Endothelial cell (in vitro differentiated cells): ENCODE measurements at regions not wholly inside any gene's neighbourhood (a gene's known extent, or its start where the extent isn't known, plus 50 kb on each side); places are given as distances from the start of the nearest gene placed in this dataset.
A peak's percentile ranks its signal among the peaks of the same experiment; 100 is the strongest.

ENCODE experiments used
- DNase-seq: peaks from one replicate; pipeline ENCODE4 v3.0.0; 2021; ENCODE audit warnings: low spot score
- H3K27ac Mint-ChIP-seq: one replicate; pipeline ENCODE4 v1.8.0; 2021; ENCODE audit warnings: mixed read lengths, inconsistent platforms; ENCODE audit not compliant: unreplicated experiment
- H3K27me3 Mint-ChIP-seq: one replicate; pipeline ENCODE4 v1.8.0; 2021; ENCODE audit warnings: mild to moderate bottlenecking, moderate library complexity, mixed read lengths, inconsistent platforms; ENCODE audit not compliant: unreplicated experiment
- H3K36me3 Mint-ChIP-seq: one replicate; pipeline ENCODE4 v1.8.0; 2021; ENCODE audit warnings: mild to moderate bottlenecking, low read depth, mixed read lengths, inconsistent platforms; ENCODE audit not compliant: unreplicated experiment
- H3K4me1 Mint-ChIP-seq: one replicate; pipeline ENCODE4 v1.8.0; 2021; ENCODE audit warnings: mild to moderate bottlenecking, mixed read lengths, inconsistent platforms; ENCODE audit not compliant: unreplicated experiment
- H3K4me3 Mint-ChIP-seq: one replicate; pipeline ENCODE4 v1.8.0; 2021; ENCODE audit warnings: mild to moderate bottlenecking, mixed read lengths, inconsistent platforms; ENCODE audit not compliant: unreplicated experiment
- H3K9me3 Mint-ChIP-seq: one replicate; pipeline ENCODE4 v1.8.0; 2021; ENCODE audit warnings: mixed read lengths, inconsistent platforms; ENCODE audit not compliant: unreplicated experiment
- CTCF ChIP-seq: fragments of 200-600 bp; sonication (generic); IDR thresholded peaks from one replicate; pipeline ENCODE4 v1.5.0; 2021; ENCODE audit warnings: antibody characterized with exemption; ENCODE audit not compliant: unreplicated experiment

- no peaks in the 10 kb centered on the region for H3K4me1 Mint-ChIP-seq
- H3K27ac Mint-ChIP-seq = no peak overlapping the region
- no peaks in the 10 kb centered on the region for H3K36me3 Mint-ChIP-seq
- H3K27me3 Mint-ChIP-seq = peaks cover 1% of the 10 kb centered on the region
- DNase-seq = no peak
- no peak for TF ChIP-seq CTCF
- H3K9me3 Mint-ChIP-seq = no peaks in the 10 kb centered on the region
- H3K4me3 Mint-ChIP-seq = no peak overlapping the region
These were observed 1088.1 kb downstream of the NR2F1-AS1 start for GRCh38 chr5:92492908-92493307.

GRCh38 chr5:92484484-92484883 lies 1096.5 kb downstream of the NR2F1-AS1 start:
- H3K27me3 Mint-ChIP-seq = no peaks in the 10 kb centered on the region
- H3K4me1 Mint-ChIP-seq = no peaks in the 10 kb centered on the region
- no peak for TF ChIP-seq CTCF
- no peak overlapping the region for H3K27ac Mint-ChIP-seq
- no peak for DNase-seq
- no peaks in the 10 kb centered on the region for H3K36me3 Mint-ChIP-seq
- H3K9me3 Mint-ChIP-seq = no peaks in the 10 kb centered on the region
- H3K4me3 Mint-ChIP-seq = no peak overlapping the region

GRCh38 chr5:92472981-92473566 lies 1090.0 kb upstream of the ARRDC3 start:
- no peak for DNase-seq
- no peaks in the 10 kb centered on the region for H3K9me3 Mint-ChIP-seq
- no peak overlapping the region for H3K27ac Mint-ChIP-seq
- H3K4me3 Mint-ChIP-seq = no peak overlapping the region
- no peaks in the 10 kb centered on the region for H3K36me3 Mint-ChIP-seq
- no peaks in the 10 kb centered on the region for H3K4me1 Mint-ChIP-seq
- TF ChIP-seq CTCF = no peak
- no peaks in the 10 kb centered on the region for H3K27me3 Mint-ChIP-seq

GRCh38 chr5:92471861-92472260 lies 1088.7 kb upstream of the ARRDC3 start:
- DNase-seq = no peak
- no peaks in the 10 kb centered on the region for H3K27me3 Mint-ChIP-seq
- H3K4me3 Mint-ChIP-seq = no peak overlapping the region
- no peak for TF ChIP-seq CTCF
- H3K4me1 Mint-ChIP-seq = no peaks in the 10 kb centered on the region
- H3K27ac Mint-ChIP-seq = no peak overlapping the region
- H3K36me3 Mint-ChIP-seq = no peaks in the 10 kb centered on the region
- no peaks in the 10 kb centered on the region for H3K9me3 Mint-ChIP-seq

GRCh38 chr5:92470770-92471169 lies 1087.7 kb upstream of the ARRDC3 start:
- no peak for DNase-seq
- peak; percentile 27 for TF ChIP-seq CTCF
- no peak overlapping the region for H3K27ac Mint-ChIP-seq
- no peak overlapping the region for H3K4me3 Mint-ChIP-seq
- H3K36me3 Mint-ChIP-seq = no peaks in the 10 kb centered on the region
- H3K4me1 Mint-ChIP-seq = no peaks in the 10 kb centered on the region
- no peaks in the 10 kb centered on the region for H3K9me3 Mint-ChIP-seq
- H3K27me3 Mint-ChIP-seq = no peaks in the 10 kb centered on the region
